DND-41 (cell line): ENCODE measurements at regions not wholly inside any gene's neighbourhood (a gene's known extent, or its start where the extent isn't known, plus 50 kb on each side); places are given as distances from the start of the nearest gene placed in this dataset.

Experiments
- EZH2 ChIP-seq: IDR thresholded peaks from 3 replicates; pipeline ENCODE4 v1.6.1; 2012; ENCODE audit warnings: borderline replicate concordance, low read depth, mild to moderate bottlenecking, moderate library complexity, low read length, inconsistent platforms; ENCODE audit not compliant: severe bottlenecking
- TF ChIP-seq, protein P1 (sequence below): IDR thresholded peaks from 2 replicates; pipeline ENCODE4 v1.5.1; 2012; ENCODE audit warnings: borderline replicate concordance, low read length, moderate library complexity, mild to moderate bottlenecking; ENCODE audit not compliant: poor library complexity, severe bottlenecking; ENCODE audit errors: extremely low read depth

DNA sequence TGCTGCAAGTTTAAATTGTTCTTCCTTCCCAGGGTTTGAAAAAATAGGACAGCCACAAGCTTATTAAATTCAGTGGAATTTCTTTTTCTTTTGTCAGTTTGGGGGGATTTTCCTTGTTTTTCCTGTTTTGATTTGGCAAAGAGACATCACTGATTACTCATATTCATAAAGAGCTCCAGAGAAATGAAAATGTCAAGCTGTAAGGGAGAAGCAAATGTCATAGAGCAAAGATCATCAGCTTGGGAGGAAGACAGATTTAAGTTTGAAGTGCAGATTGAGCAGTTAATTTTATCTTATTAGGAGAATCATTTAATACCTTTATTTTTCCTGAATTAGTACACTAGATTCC, 255.8 kb upstream of the PHYHIPL start:
- TF ChIP-seq, protein P1, sequence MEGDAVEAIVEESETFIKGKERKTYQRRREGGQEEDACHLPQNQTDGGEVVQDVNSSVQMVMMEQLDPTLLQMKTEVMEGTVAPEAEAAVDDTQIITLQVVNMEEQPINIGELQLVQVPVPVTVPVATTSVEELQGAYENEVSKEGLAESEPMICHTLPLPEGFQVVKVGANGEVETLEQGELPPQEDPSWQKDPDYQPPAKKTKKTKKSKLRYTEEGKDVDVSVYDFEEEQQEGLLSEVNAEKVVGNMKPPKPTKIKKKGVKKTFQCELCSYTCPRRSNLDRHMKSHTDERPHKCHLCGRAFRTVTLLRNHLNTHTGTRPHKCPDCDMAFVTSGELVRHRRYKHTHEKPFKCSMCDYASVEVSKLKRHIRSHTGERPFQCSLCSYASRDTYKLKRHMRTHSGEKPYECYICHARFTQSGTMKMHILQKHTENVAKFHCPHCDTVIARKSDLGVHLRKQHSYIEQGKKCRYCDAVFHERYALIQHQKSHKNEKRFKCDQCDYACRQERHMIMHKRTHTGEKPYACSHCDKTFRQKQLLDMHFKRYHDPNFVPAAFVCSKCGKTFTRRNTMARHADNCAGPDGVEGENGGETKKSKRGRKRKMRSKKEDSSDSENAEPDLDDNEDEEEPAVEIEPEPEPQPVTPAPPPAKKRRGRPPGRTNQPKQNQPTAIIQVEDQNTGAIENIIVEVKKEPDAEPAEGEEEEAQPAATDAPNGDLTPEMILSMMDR, result no peak
- TF ChIP-seq EZH2, result no peak
